SHP77 treated with DMSO at 0.1 percent for 48 hours (cell line): ENCODE measurements at regions not wholly inside any gene's neighbourhood (a gene's known extent, or its start where the extent isn't known, plus 50 kb on each side); places are given as distances from the start of the nearest gene placed in this dataset.
"Not testable (repeated sequence)": the region's sequence is repeated elsewhere in the genome, so short reads cannot be mapped to it uniquely, and the experiment has no call there.

Experiments used
- DNase-seq: peaks from one replicate; lab custom pipeline; 2025; lab: John Stamatoyannopoulos, UW

- DNase-seq, result no peak
Measured at GRCh38 chr2:64918220-64918886, 70.8 kb upstream of the SLC1A4 start.

- no peak for DNase-seq
Measured at GRCh38 chr2:64919261-64919660, 69.9 kb upstream of the SLC1A4 start.

DNA sequence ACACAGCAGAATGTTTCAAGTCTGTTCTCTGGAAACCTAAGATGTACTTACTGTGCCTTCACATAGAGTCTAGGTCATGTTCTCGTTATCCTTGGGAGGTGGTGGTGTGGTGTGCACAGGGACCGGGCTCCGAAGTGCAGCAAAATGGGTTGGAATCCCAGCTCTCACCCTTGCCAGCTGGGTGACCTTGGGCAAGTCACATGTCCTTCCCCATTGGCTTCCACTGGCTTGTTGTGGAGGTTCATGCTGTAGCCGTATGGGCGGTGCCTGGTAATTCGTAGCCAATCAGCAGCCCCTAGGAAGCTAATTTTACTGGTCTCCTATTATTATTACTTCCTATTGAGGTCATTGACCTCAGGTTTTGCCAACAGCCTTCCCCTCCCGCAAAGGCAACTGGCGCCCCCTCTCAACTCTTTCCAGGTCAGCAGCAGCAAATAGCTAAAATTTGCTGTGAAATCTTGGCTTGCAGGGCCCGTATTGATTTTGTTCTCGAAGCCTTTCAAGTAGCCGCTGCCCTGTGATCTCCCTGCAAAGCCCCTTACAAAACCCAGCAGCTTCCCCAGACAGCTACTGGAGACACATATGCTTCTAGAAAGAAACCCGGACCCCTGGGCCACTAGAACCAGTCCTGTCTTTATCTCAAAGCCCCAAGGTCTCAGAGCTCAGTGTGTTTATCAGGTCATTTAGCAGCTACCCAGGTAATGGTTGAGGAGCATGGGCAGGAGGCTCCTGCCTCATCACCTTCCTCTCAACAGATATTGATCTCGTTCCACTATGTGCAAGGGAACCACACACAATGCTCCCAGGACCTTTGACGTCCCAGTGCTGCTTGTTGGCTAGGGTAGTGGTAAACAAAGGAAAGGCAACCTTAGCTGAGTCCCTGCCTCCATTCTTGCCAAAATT, 66.5 kb upstream of the SLC1A4 start:
- no peak for DNase-seq

GRCh38 chr2:64923385-64923710, 65.9 kb upstream of the SLC1A4 start:
- no peak for DNase-seq

- no peak for DNase-seq
Measured at GRCh38 chr2:64924170-64924934, 64.8 kb upstream of the SLC1A4 start.

DNA sequence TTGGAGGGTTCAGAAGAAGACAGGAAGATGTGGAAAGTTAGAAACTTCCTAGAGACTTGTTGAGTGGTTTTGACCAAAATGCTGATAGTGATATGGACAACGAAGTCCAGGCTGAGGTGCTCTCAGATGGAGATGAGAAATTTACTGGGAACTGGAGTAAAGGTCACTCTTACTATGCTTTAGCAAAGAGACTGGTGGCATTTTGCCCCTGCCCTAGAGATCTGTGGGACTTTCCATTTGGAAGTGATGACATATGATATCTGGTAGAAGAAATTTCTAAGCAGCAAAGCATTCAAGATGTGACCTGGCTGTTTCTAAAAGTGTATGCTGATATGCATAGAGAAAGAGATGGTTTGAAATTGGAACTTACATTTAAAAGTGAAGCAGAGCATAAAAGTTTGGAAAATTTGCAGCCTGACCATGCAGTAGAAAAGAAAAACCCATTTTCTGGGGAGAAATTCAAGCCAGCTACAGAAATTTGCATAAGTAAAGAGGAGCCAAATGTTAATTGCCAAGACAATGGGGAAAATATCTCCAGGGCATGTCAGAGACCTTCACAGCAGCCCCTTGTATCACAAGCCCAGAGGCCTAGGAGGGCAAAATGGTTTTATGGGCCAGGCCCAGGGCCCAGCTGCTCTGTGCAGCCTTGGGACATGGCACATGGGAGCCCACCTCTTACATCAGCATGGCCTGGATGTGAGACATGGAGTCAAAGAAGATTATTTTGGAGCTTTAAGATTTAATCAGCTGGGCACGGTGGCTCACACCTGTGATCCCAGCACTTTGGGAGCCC, 63.1 kb upstream of the SLC1A4 start:
- DNase-seq, result not testable (repeated sequence)

DNA sequence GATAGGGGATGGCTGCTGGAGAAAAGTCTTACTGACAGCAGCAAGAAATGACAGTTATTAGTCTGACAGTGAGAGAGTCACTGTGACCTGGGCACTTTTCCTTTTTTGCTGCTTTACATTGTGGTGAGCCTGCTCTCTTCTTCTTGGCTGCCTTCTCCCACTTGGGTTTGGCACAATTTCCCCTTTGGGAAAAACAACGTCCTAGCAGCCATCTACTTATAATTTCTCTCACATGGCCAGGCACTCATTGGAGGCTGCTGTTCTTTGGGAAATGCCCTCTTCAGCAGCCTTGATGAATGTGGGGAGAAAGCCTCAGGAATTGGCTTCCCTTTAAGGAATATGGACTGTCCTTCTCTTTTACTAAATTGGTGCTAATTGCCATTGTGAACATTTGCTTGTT, 60.4 kb upstream of the SLC1A4 start:
- no peak for DNase-seq

DNA sequence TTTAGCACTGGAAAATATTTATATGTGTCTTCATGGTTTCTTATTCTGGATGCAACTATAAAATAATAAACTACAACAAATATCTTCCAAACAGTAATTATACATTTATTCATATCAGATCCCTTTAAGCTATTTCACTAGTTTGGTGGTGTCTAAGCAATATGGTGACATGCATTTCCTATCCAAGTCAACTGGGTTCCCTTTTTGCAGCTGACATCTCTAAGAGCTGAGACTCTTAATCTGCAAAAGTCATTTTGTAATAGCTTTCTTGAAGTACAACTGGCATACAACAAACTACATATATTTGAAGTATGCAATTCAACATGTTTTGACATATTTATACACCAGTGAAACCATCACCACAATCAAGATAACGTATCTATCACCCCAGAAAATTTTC, 59.9 kb upstream of the SLC1A4 start:
- DNase-seq, result no peak

GRCh38 chr2:64930258-64930671, 58.9 kb upstream of the SLC1A4 start:
- DNase-seq, result no peak

GRCh38 chr2:64931246-64932115, 57.7 kb upstream of the SLC1A4 start:
- no peak for DNase-seq

DNA sequence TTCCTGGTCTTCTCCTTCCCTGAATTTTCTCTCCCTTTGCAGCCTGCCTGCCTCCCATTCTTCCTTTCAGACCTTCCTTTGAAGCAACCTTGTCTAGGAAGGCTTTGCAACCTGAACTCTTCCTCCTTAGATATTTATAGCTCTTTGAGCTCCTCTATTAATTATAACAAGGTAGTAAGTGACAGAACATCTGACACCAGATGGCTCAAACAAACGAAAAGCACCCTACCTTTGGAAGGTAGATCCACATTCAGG, 57.2 kb upstream of the SLC1A4 start:
- DNase-seq, result no peak

DNA sequence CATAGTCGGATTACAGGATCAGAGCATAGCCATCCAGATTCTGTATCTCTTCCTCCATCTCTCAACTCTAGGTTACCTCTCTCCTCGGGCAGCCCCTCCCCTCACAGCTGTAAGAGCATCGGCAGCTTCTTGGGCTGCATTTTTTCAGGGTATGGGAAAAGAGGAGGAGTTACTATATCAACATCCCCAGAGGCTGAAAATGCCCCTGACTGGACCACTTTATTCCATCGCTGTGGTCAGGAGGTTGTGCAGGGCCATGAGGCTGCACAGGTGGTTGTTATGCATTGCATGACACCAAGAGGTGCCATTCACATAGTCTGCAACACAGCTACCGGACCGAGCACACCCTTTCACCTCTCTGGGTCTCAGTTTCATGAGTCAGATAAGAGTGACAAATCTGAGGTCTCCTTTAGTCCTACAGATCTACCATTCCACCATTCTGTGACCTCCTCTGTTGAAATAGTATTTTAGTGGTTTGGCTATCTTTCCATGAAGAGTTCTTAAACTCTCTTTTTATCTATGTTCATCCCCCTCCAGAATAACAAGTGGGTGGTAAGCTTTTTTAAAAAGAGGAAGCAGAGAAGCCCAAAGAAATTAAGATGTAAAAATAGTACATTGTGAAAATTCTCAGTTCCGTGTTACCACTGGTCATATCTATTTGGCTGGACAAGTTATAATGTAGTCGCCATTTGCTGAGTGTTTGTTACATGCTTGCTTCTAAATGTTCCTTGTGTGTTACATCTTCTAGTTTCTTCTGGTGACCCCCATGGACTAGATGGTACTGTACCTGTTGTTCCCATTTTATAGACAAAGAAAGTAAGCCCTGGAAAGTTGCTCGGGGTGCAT, 56.6 kb upstream of the SLC1A4 start:
- DNase-seq, result no peak

- DNase-seq, result no peak
Measured at GRCh38 chr2:64934530-64934929, 54.7 kb upstream of the SLC1A4 start.

DNA sequence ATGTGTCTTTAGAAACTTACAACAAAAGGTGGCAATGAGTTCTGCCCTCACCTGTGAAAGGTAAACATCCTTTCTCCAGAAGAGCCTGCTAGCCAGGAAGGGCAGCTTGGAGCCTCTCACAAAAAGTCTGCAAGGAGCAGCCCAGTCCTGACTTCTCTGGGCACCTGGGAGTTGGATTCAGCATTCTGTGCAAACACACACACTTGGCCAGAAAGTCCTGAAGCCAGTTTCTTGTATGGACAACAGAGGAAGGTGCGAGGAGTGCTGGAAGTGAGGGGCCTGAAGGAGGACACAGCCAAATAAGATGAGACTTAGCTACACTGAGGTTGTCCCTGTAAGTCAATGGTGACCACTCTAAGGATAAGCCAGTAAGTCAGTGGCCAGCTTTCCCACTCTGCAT, 52.4 kb upstream of the SLC1A4 start:
- DNase-seq, result no peak

DNA sequence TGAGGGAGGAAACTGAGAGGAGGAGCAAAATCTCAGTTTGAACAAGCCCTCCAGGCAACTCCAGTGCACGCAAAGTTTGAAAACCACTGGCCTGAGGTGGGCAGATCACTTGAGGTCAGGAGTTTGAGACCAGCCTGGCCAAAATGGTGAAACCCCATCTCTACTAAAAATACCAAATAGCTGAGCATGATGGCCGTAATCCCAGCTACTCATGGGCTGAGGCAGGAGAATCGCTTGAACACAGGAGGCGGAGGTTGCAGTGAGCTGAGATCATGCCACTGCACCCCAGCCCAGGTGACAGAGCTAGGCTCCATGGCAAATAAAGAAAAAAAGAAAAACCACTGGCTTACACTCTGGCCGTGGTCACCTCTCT, 51.9 kb upstream of the SLC1A4 start:
- not testable (repeated sequence) for DNase-seq

DNA sequence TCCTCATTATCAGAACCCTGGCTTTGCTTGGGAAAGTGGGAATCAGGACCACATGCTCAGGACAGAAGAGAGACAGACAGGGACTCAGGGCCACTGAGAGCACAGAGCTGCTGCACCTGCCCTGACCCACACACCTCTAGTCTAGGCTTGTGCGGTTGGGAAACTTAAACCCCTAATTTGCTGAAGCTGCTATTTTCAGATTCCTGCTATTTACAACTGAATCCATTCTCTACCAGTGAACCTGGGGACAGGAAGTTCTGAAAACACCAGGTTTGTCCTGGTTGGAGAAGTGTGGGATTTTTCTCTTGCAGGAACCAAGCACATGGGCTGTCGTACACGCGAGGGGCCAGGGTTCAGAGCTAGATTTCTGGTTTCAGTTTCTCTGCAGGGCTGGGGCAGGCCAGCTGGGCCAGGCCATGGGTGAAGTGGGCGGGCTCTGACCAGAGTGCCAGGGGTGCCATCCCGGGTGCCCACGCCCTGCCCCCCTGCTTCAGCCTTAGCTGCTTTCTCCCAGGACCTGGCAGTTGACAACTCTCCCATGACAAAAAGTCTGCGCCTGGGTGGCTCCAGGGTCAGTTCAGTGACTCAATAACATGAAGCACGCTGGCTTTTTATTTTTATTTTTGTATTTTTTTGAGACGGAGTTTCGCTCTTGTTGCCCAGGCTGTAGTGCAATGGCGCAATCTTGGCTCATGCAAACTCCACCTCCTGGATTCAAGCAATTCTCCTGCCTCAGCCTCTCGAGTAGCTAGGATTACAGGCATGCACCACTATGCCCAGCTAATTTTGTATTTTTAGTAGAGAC, 51.3 kb upstream of the SLC1A4 start:
- no peak for DNase-seq

DNA sequence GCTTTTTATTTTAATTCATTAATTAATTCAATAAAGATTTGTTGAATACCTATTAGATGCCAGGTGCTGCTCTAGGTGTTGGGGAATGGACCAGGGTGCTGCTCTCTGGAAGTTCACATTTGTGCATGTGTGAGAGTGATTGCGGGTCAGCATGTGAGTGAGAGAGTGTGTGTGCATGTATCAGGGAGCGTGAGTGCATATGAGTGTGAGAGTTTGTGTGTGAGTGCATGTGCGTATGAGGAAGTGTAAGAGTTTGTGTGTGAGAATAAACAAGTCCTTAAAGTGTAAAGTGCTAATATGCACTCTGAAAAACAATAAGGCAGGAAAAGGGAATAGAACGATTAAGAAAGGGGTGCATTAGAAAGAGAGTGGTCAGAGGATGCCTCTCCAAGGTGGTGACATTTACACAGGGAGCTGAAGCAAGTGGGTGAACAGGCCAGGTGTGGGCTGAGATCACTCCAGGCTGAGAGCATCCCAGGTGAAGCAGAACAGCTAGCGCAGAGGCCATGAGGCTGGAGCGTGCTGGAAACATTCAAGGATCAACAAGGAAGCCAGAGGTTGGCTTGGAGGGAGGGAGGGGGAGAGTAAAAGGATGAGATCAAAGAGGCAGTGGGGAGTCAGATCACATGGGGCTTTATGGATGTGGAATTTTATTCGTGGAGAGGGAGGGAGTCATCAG, 50.5 kb upstream of the SLC1A4 start:
- no peak for DNase-seq

DNA sequence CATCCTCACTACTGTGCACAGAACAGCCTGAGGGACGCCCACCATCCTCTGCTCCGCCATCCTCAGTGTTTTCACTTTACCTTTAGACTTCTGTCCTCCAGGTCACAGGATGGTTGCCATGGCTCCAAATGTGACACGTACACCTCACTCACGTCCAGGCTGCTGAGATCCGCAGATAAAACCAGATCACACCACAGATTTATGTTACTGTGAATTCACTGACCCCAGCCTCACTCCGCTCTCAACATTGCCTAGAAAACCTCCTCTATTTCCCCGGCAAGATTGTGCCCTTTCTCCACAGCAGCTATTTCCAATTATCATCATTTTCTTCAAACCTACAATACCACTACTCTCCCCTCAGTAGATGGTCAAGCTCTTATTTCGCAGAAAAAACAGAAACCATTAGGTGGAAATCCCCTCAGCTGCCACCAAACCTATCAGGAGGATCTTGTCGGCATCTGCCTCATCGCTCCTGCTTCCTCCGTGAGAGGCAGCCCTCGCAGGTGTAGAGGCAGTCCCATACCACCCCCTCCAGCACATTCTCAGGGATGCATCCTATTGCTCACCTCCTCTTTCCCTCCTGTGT, 49.8 kb upstream of the SLC1A4 start:
- DNase-seq, result no peak
